ENCODE measurements at regions not wholly inside any gene's neighbourhood (a gene's known extent, or its start where the extent isn't known, plus 50 kb on each side); places are given as distances from the start of the nearest gene placed in this dataset.

DNA sequence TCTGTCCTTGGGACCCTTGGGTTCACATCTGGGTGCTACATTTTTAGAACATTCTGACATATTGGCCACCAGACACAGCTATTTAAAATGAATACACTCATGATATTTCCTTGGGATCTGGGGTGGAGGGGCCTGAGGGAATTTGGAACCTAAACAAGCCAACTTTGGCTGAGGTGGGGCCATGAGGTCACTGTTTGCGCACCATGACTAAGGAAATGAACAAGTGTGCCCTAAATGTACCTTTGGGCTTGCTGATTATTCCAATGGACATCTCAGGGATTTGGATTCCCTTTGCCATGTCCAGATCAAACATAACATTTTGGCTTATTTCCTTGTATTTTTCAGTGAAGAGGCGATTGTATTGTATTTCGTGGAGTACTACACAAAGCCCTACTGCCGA lies 80.5 kb upstream of the SEC11C start:
- TF ChIP-seq, protein P1, sequence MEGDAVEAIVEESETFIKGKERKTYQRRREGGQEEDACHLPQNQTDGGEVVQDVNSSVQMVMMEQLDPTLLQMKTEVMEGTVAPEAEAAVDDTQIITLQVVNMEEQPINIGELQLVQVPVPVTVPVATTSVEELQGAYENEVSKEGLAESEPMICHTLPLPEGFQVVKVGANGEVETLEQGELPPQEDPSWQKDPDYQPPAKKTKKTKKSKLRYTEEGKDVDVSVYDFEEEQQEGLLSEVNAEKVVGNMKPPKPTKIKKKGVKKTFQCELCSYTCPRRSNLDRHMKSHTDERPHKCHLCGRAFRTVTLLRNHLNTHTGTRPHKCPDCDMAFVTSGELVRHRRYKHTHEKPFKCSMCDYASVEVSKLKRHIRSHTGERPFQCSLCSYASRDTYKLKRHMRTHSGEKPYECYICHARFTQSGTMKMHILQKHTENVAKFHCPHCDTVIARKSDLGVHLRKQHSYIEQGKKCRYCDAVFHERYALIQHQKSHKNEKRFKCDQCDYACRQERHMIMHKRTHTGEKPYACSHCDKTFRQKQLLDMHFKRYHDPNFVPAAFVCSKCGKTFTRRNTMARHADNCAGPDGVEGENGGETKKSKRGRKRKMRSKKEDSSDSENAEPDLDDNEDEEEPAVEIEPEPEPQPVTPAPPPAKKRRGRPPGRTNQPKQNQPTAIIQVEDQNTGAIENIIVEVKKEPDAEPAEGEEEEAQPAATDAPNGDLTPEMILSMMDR (conservative IDR thresholded peaks at IDR 0.05; ENCODE audit: low read length), result no peak
- TF ChIP-seq EZH2phosphoT487 (IDR thresholded peaks at IDR 0.05; ENCODE audit: borderline replicate concordance, low read depth, low read length), result no peak
- Histone ChIP-seq H4K20me1 (ENCODE audit: insufficient read depth, low read length) (no peaks in the 10 kb centered on the region), H3K9me3 (ENCODE audit: low read length) (no peaks in the 10 kb centered on the region), H3K4me3 (ENCODE audit: low read depth, low read length, poor library complexity, severe bottlenecking) (no peak overlapping the region), H2AFZ (ENCODE audit: low read length) (no peak overlapping the region), H3K4me1 (ENCODE audit: insufficient read depth, low read length, poor library complexity, severe bottlenecking) (no peaks in the 10 kb centered on the region), H3K27ac (ENCODE audit: low read depth, low read length, poor library complexity, severe bottlenecking) (no peak overlapping the region), H3K36me3 (ENCODE audit: insufficient read depth, low read length) (no peaks in the 10 kb centered on the region), H3K79me2 (ENCODE audit: insufficient read depth, low read depth, low read length) (no peaks in the 10 kb centered on the region), H3K4me2 (ENCODE audit: low read length) (no peak overlapping the region), H3K9me2 (ENCODE audit: insufficient read depth, low read length) (no peaks in the 10 kb centered on the region)
- DNase-seq (ENCODE audit: low spot score), result no peak
- no TSS peak for BruUV-seq (replicated peaks)
- ChIA-PET CTCF (ENCODE audit: unreplicated experiment) (no interaction called here), POLR2A (interaction anchor here (0.9 kb wide), 1 partner anchor 122 kb away, joined by 3 read pairs; no protein-coding TSS in a partner anchor)
- intact Hi-C loops (cut with micrococcal nuclease; ENCODE audit: unreplicated experiment), result loop anchor here (5.0 to 10.0 kb wide), 2 partner anchors 112 to 164 kb away; no protein-coding TSS in a partner anchor

DNA sequence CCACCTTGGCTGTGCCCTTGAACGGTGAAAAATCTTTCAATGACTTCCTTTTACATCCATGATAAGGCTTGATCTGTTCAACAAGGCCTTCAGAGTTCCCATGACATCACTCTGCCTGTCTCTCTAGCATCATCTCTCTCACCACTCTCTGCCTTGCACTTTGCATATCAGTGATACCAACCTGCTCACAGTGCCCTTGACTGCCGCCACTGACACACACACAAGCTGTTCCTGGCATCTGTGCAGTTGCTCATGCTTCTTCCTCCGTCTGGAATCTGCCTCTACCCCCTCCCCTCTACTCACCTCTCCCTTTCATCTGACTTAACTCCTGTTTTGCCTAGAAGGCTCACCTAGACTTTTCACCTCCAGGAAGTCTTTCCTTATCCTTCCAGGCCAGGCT lies 79.1 kb upstream of the SEC11C start:
- ChIA-PET CTCF (ENCODE audit: unreplicated experiment) (no interaction called here), POLR2A (no interaction called here)
- H3K27ac ChIP-seq (ENCODE audit: low read depth, low read length, poor library complexity, severe bottlenecking), result no peak overlapping the region
- no peak for TF ChIP-seq EZH2phosphoT487 (IDR thresholded peaks at IDR 0.05; ENCODE audit: borderline replicate concordance, low read depth, low read length)
- TF ChIP-seq, protein P1 (conservative IDR thresholded peaks at IDR 0.05; ENCODE audit: low read length), result no peak
- no peak for DNase-seq (ENCODE audit: low spot score)
- intact Hi-C loops (cut with micrococcal nuclease; ENCODE audit: unreplicated experiment), result no loop called here
- no peaks in the 10 kb centered on the region for H3K36me3 ChIP-seq (ENCODE audit: insufficient read depth, low read length)
- H3K9me3 ChIP-seq (ENCODE audit: low read length), result no peaks in the 10 kb centered on the region
- H3K9me2 ChIP-seq (ENCODE audit: insufficient read depth, low read length), result no peaks in the 10 kb centered on the region
- H4K20me1 ChIP-seq (ENCODE audit: insufficient read depth, low read length), result no peaks in the 10 kb centered on the region
- no peaks in the 10 kb centered on the region for H3K4me1 ChIP-seq (ENCODE audit: insufficient read depth, low read length, poor library complexity, severe bottlenecking)
- BruUV-seq (replicated peaks), result no TSS peak
- no peaks in the 10 kb centered on the region for H3K79me2 ChIP-seq (ENCODE audit: insufficient read depth, low read depth, low read length)
- no peak overlapping the region for H2AFZ ChIP-seq (ENCODE audit: low read length)
- no peak overlapping the region for H3K4me3 ChIP-seq (ENCODE audit: low read depth, low read length, poor library complexity, severe bottlenecking)
- no peak overlapping the region for H3K4me2 ChIP-seq (ENCODE audit: low read length)

DNA sequence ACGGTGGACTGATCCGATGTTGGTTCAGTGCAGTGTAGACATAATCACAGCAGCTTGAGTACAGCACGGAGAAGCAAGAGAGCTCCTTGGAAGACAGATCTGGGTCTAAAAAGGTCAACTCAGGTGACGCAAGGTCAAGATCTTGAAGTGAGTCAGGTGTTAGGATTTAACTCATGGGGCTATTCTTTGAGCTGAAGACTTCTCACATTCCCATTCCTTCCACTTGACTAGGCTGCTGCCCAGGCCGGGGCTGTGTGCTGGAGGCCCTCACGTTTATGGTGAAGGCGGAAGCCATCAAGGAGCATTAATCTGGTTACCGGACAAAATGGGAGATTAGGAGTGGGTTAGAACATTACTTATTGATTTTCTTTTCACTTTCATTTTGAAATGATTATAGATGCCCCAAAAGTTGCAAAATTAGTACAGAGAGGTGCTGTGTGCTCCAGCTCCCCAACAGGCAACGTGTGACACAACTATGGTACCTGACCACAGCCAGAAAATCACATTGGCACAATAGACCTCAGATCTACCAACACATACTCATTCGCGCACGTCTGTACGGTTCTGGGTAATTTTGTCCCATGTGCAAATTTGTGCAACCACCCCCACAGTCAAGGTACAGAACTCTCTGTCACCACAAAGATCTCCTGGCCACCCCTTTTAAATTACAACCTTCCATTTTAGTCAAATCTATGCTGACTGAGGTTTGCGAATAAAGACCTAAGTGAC lies 77.6 kb upstream of the SEC11C start:
- Histone ChIP-seq H3K79me2 (ENCODE audit: insufficient read depth, low read depth, low read length) (no peaks in the 10 kb centered on the region), H3K36me3 (ENCODE audit: insufficient read depth, low read length) (no peaks in the 10 kb centered on the region)
- BruUV-seq (replicated peaks), result no TSS peak

More for the DNA sequence above, 77.6 kb upstream of the SEC11C start:
- H3K27ac ChIP-seq (ENCODE audit: low read depth, low read length, poor library complexity, severe bottlenecking), result no peak overlapping the region
- no peak overlapping the region for H3K4me3 ChIP-seq (ENCODE audit: low read depth, low read length, poor library complexity, severe bottlenecking)
- H3K9me3 ChIP-seq (ENCODE audit: low read length), result no peaks in the 10 kb centered on the region
- no peaks in the 10 kb centered on the region for H3K4me1 ChIP-seq (ENCODE audit: insufficient read depth, low read length, poor library complexity, severe bottlenecking)
- intact Hi-C loops (cut with micrococcal nuclease; ENCODE audit: unreplicated experiment), result no loop called here
- H3K9me2 ChIP-seq (ENCODE audit: insufficient read depth, low read length), result no peaks in the 10 kb centered on the region
- no peaks in the 10 kb centered on the region for H4K20me1 ChIP-seq (ENCODE audit: insufficient read depth, low read length)
- no peak overlapping the region for H3K4me2 ChIP-seq (ENCODE audit: low read length)
- ChIA-PET POLR2A (no interaction called here), CTCF (ENCODE audit: unreplicated experiment) (no interaction called here)
- TF ChIP-seq EZH2phosphoT487 (IDR thresholded peaks at IDR 0.05; ENCODE audit: borderline replicate concordance, low read depth, low read length), result no peak
- TF ChIP-seq, protein P1 (conservative IDR thresholded peaks at IDR 0.05; ENCODE audit: low read length), result no peak
- DNase-seq (ENCODE audit: low spot score), result no peak
- no peak overlapping the region for H2AFZ ChIP-seq (ENCODE audit: low read length)
